ENCODE measurements at regions not wholly inside any gene's neighbourhood (a gene's known extent, or its start where the extent isn't known, plus 50 kb on each side); places are given as distances from the start of the nearest gene placed in this dataset.

- no peak for DNase-seq
- intact Hi-C loops (cut with DNase I): no loop called here
- no peaks in the 10 kb centered on the region for H3K27me3 ChIP-seq
- no peak overlapping the region for H3K27ac ChIP-seq
- H3K36me3 ChIP-seq: no peaks in the 10 kb centered on the region
- WGBS, 2 donors: 33 to 47% methylated on average over 2 of the region's 2 CpGs
- H3K4me3 ChIP-seq (replicated peaks in 1 of 3): no peak overlapping the region
- H3K4me1 ChIP-seq: no peaks in the 10 kb centered on the region
- H3K9me3 ChIP-seq: no peaks in the 10 kb centered on the region
- no peak for TF ChIP-seq POLR2A (IDR thresholded peaks at IDR 0.05)
- TF ChIP-seq, protein P1, sequence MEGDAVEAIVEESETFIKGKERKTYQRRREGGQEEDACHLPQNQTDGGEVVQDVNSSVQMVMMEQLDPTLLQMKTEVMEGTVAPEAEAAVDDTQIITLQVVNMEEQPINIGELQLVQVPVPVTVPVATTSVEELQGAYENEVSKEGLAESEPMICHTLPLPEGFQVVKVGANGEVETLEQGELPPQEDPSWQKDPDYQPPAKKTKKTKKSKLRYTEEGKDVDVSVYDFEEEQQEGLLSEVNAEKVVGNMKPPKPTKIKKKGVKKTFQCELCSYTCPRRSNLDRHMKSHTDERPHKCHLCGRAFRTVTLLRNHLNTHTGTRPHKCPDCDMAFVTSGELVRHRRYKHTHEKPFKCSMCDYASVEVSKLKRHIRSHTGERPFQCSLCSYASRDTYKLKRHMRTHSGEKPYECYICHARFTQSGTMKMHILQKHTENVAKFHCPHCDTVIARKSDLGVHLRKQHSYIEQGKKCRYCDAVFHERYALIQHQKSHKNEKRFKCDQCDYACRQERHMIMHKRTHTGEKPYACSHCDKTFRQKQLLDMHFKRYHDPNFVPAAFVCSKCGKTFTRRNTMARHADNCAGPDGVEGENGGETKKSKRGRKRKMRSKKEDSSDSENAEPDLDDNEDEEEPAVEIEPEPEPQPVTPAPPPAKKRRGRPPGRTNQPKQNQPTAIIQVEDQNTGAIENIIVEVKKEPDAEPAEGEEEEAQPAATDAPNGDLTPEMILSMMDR (IDR thresholded peaks at IDR 0.05): no peak
These were observed 512.3 kb upstream of the PCDH9 start for GRCh38 chr13:67742478-67742877.

DNA sequence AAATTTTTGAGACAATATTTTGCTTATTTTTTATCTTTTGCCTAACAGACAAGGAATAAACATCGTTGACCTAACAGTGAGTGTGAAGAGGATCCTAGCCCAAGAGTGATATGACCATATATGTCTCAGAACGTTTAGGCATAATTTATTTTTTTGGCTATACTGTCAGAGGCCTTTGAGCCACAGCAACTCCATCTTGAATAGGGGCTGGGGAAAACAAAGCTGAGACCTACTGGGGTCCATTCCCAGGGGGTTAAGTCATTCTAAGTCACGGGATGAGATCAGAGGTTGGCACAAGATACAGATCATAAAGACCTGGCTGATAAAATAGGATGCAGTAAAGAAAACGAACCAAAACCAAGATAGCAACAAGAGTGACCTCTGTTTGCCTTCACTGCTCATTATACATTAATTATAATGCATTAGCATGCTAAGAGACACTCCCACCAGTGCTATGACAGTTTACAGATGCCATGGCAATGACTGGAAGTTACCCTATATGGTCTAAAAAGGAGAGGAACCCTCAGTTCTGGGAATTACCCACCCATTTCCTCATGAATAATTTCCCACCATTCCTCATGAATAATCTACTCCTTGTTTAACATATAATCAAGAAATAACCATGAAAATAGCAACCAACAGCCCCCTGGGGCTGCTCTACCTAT is 510.9 kb upstream of the PCDH9 start:
- Histone ChIP-seq H3K36me3 (no peaks in the 10 kb centered on the region), H3K27ac (no peak overlapping the region), H3K9me3 (no peaks in the 10 kb centered on the region), H3K4me1 (no peaks in the 10 kb centered on the region), H3K4me3 (replicated peaks in 1 of 3) (no peak overlapping the region), H3K27me3 (no peaks in the 10 kb centered on the region)
- 70 to 74% methylated on average over 4 of the region's 4 CpGs for WGBS, 2 donors
- intact Hi-C loops (cut with DNase I): no loop called here
- no peak for DNase-seq
- TF ChIP-seq POLR2A (IDR thresholded peaks at IDR 0.05): no peak
- TF ChIP-seq, protein P1 (IDR thresholded peaks at IDR 0.05): no peak

DNA sequence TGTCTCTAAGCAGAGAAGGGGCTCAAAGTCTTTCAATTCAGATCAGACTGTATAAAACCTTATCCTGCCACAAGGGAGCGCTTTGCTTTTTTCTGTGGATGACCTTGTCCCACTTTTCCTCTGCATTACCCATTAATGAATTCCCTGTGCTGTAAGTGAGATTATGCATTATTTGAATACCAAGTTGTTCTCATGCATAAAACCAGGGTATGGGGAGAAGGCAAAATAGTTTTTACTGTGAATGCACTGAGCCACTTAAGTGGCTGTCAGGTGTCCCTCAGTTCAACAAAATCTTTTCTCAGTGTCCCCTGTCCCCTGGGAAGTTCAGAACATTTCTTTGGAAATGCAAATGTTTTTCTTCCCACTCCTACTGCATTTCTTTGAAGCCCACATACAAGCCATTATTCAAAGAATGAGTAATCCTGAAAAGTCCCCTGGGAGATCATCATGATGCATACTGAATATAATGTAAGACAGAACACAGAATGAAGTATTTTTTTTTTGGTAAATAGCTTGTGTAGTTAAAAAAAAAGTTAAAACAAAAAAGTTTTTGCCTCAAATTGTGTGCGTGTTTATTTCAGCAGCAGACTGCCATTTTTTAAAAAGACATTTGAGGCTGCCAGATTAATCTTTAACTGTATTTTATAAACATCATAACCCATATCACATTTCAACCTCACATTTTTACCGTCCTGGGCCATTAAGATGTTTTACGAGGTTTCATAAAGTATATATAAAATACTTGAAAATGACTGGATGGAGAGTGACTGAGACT is 506.7 kb upstream of the PCDH9 start:
- 56 to 59% methylated on average over 4 of the region's 4 CpGs for WGBS, 2 donors

GRCh38 chr13:67735651-67736050 is 505.5 kb upstream of the PCDH9 start:
- no peaks in the 10 kb centered on the region for H3K27me3 ChIP-seq
- no peak for DNase-seq
- no peaks in the 10 kb centered on the region for H3K36me3 ChIP-seq
- no peaks in the 10 kb centered on the region for H3K4me1 ChIP-seq
- TF ChIP-seq, protein P1 (IDR thresholded peaks at IDR 0.05): no peak
- TF ChIP-seq POLR2A (IDR thresholded peaks at IDR 0.05): no peak
- H3K9me3 ChIP-seq: no peaks in the 10 kb centered on the region
- intact Hi-C loops (cut with DNase I): no loop called here
- 96 to 98% methylated on average over 1 of the region's 1 CpG for WGBS, 2 donors
- H3K4me3 ChIP-seq (replicated peaks in 1 of 3): no peak overlapping the region
- H3K27ac ChIP-seq: no peak overlapping the region

More for the DNA sequence above, 506.7 kb upstream of the PCDH9 start:
- TF ChIP-seq POLR2A (IDR thresholded peaks at IDR 0.05): no peak
- TF ChIP-seq, protein P1 (IDR thresholded peaks at IDR 0.05): peak in 2 of 6 experiments; percentile 14 to 20
- intact Hi-C loops (cut with DNase I): no loop called here
- Histone ChIP-seq H3K36me3 (no peaks in the 10 kb centered on the region), H3K27me3 (no peaks in the 10 kb centered on the region), H3K4me1 (no peaks in the 10 kb centered on the region), H3K9me3 (no peaks in the 10 kb centered on the region), H3K27ac (no peak overlapping the region), H3K4me3 (replicated peaks in 1 of 3) (no peak overlapping the region)
- no peak for DNase-seq

GRCh38 chr13:67726979-67727378 is 496.8 kb upstream of the PCDH9 start:
- Histone ChIP-seq H3K36me3 (no peaks in the 10 kb centered on the region), H3K4me3 (replicated peaks in 1 of 3) (no peak overlapping the region), H3K9me3 (no peaks in the 10 kb centered on the region), H3K27ac (no peak overlapping the region), H3K27me3 (no peaks in the 10 kb centered on the region), H3K4me1 (no peaks in the 10 kb centered on the region)
- 61 to 62% methylated on average over 3 of the region's 3 CpGs for WGBS, 2 donors
- intact Hi-C loops (cut with DNase I): no loop called here
- DNase-seq: no peak
- TF ChIP-seq, protein P1 (IDR thresholded peaks at IDR 0.05): no peak
